ENCODE measurements at regions not wholly inside any gene's neighbourhood (a gene's known extent, or its start where the extent isn't known, plus 50 kb on each side); places are given as distances from the start of the nearest gene placed in this dataset.

DNA sequence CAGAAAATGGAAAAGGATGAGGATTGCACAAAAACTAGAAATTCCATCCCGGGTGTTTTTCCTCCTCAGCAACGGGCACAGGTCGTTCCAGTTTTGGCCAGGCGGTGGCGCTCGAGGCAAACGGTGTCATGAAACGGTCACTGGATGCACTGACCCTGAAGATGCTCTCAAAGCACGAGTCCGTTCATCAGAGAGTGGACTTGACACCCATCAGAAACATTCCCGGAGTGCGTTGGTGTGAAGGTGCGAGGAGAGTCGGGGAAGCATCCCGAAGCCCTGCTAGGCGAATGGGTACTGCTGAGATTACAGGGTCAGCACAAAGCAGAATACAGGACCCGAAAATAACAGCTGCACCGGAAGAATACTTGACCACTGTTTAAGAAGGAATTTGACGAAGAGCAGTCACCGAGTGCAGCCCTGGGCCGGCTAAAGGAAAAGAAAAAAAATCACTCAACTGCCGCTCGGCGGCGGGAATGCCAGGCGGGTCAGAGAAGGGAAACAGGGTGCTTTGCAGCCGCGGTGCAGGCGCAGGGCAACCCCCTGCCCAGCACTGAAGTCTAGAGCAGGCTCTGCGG lies 71.7 kb upstream of the ETS2 start (continued):
- TF ChIP-seq, protein P1, sequence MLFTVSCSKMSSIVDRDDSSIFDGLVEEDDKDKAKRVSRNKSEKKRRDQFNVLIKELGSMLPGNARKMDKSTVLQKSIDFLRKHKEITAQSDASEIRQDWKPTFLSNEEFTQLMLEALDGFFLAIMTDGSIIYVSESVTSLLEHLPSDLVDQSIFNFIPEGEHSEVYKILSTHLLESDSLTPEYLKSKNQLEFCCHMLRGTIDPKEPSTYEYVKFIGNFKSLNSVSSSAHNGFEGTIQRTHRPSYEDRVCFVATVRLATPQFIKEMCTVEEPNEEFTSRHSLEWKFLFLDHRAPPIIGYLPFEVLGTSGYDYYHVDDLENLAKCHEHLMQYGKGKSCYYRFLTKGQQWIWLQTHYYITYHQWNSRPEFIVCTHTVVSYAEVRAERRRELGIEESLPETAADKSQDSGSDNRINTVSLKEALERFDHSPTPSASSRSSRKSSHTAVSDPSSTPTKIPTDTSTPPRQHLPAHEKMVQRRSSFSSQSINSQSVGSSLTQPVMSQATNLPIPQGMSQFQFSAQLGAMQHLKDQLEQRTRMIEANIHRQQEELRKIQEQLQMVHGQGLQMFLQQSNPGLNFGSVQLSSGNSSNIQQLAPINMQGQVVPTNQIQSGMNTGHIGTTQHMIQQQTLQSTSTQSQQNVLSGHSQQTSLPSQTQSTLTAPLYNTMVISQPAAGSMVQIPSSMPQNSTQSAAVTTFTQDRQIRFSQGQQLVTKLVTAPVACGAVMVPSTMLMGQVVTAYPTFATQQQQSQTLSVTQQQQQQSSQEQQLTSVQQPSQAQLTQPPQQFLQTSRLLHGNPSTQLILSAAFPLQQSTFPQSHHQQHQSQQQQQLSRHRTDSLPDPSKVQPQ (CRISPR knock-in tag; IDR thresholded peaks at IDR 0.05; ENCODE audit: borderline replicate concordance): no peak
- TF ChIP-seq HOXB6 (CRISPR knock-in tag; IDR thresholded peaks at IDR 0.05; ENCODE audit: borderline replicate concordance) (no peak), ZNF583 (CRISPR knock-in tag; IDR thresholded peaks at IDR 0.05) (no peak), MAFG (tag; conservative IDR thresholded peaks at IDR 0.05) (0 out of 2 replicates have a peak, but pooled peaks have one; percentile 17), TCF7L2 (IDR thresholded peaks at IDR 0.05; ENCODE audit: low read depth, low read length) (no peak), TRIM24 (IDR thresholded peaks at IDR 0.05) (no peak), ZNF699 (CRISPR knock-in tag; IDR thresholded peaks at IDR 0.05; ENCODE audit: insufficient replicate concordance) (no peak)
- TF ChIP-seq, protein P2, sequence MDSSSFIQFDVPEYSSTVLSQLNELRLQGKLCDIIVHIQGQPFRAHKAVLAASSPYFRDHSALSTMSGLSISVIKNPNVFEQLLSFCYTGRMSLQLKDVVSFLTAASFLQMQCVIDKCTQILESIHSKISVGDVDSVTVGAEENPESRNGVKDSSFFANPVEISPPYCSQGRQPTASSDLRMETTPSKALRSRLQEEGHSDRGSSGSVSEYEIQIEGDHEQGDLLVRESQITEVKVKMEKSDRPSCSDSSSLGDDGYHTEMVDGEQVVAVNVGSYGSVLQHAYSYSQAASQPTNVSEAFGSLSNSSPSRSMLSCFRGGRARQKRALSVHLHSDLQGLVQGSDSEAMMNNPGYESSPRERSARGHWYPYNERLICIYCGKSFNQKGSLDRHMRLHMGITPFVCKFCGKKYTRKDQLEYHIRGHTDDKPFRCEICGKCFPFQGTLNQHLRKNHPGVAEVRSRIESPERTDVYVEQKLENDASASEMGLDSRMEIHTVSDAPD (CRISPR knock-in tag; IDR thresholded peaks at IDR 0.05): no peak
